Right kidney (tissue), 1 donor: ENCODE measurements at regions not wholly inside any gene's neighbourhood (a gene's known extent, or its start where the extent isn't known, plus 50 kb on each side); places are given as distances from the start of the nearest gene placed in this dataset.

ENCODE experiments used
- DNase-seq: peaks from one replicate; pipeline ENCODE4 v3.0.0-alpha.2; 2016

GRCh38 chr3:180188512-180189309 is 152.0 kb upstream of the PEX5L start:
- DNase-seq: no peak

- no peak for DNase-seq
Measured at GRCh38 chr3:180189310-180189648, 152.5 kb upstream of the PEX5L start.

- DNase-seq: no peak
Measured at GRCh38 chr3:180196658-180197057, 159.9 kb upstream of the PEX5L start.

- DNase-seq: no peak
Measured at GRCh38 chr3:180199417-180199995, 162.8 kb upstream of the PEX5L start.

- DNase-seq: no peak
Measured at GRCh38 chr3:180215866-180216265, 179.1 kb upstream of the PEX5L start.

- no peak for DNase-seq
Measured at GRCh38 chr3:180223268-180223667, 186.5 kb upstream of the PEX5L start.

- DNase-seq: no peak
Measured at GRCh38 chr3:180229113-180229512, 192.4 kb upstream of the PEX5L start.

- DNase-seq: no peak
Measured at GRCh38 chr3:180239939-180240338, 203.2 kb upstream of the PEX5L start.

GRCh38 chr3:180246688-180247195 is 210.0 kb upstream of the PEX5L start:
- DNase-seq: no peak

- DNase-seq: no peak
Measured at GRCh38 chr3:180250172-180250571, 213.4 kb upstream of the PEX5L start.

- no peak for DNase-seq
Measured at GRCh38 chr3:180252683-180253082, 215.9 kb upstream of the PEX5L start.

- DNase-seq: no peak
Measured at GRCh38 chr3:180253283-180253682, 216.5 kb upstream of the PEX5L start.

GRCh38 chr3:180264479-180264878 is 227.7 kb upstream of the PEX5L start:
- no peak for DNase-seq

- no peak for DNase-seq
Measured at GRCh38 chr3:180265551-180265950, 228.8 kb upstream of the PEX5L start.

GRCh38 chr3:180267202-180267843 is 230.6 kb upstream of the PEX5L start:
- DNase-seq: no peak

GRCh38 chr3:180274536-180274935 is 237.8 kb upstream of the PEX5L start:
- no peak for DNase-seq

GRCh38 chr3:180275176-180275575 is 238.4 kb upstream of the PEX5L start:
- DNase-seq: no peak

- no peak for DNase-seq
Measured at GRCh38 chr3:180277041-180277440, 240.3 kb upstream of the PEX5L start.

- DNase-seq: no peak
Measured at GRCh38 chr3:180278583-180279188, 241.9 kb upstream of the PEX5L start.

- no peak for DNase-seq
Measured at GRCh38 chr3:180280555-180280954, 243.8 kb upstream of the PEX5L start.

GRCh38 chr3:180282386-180282785 is 245.6 kb upstream of the PEX5L start:
- no peak for DNase-seq

GRCh38 chr3:180283251-180283650 is 246.5 kb upstream of the PEX5L start:
- DNase-seq: no peak
